Activated CD4-positive, alpha-beta memory T cell treated with anti-CD3 and anti-CD28 coated beads for 36 hours (primary cell): ENCODE measurements at regions not wholly inside any gene's neighbourhood (a gene's known extent, or its start where the extent isn't known, plus 50 kb on each side); places are given as distances from the start of the nearest gene placed in this dataset.

Experiments
- CTCF ChIA-PET: fragments of 350-600 bp; sonication (Branson Sonifier 250); formaldehyde crosslinking; loops from one replicate; lab custom pipeline; 2021; ENCODE audit warnings: antibody characterized with exemption, inconsistent platforms; lab: Charles Lee
- POLR2A ChIA-PET: fragments of 350-600 bp; sonication (Branson Sonifier 250); formaldehyde crosslinking; loops from one replicate; lab custom pipeline; 2021; ENCODE audit warnings: antibody characterized with exemption; lab: Charles Lee
- DNase-seq: peaks from one replicate; pipeline ENCODE4 v3.0.0-alpha.2; 2020
- H3K27ac Mint-ChIP-seq: one replicate; pipeline ENCODE4 v1.8.0; 2021; ENCODE audit warnings: mixed read lengths
- H3K27me3 Mint-ChIP-seq: one replicate; pipeline ENCODE4 v1.8.0; 2021; ENCODE audit warnings: mixed read lengths
- H3K36me3 Mint-ChIP-seq: one replicate; pipeline ENCODE4 v1.8.0; 2021; ENCODE audit warnings: mixed read lengths
- H3K4me1 Mint-ChIP-seq: one replicate; pipeline ENCODE4 v1.8.0; 2021; ENCODE audit warnings: low read depth, mixed read lengths
- H3K4me3 Mint-ChIP-seq: one replicate; pipeline ENCODE4 v1.8.0; 2021; ENCODE audit warnings: mild to moderate bottlenecking, mixed read lengths
- H3K9me3 Mint-ChIP-seq: one replicate; pipeline ENCODE4 v1.8.0; 2021; ENCODE audit warnings: mixed read lengths
- intact Hi-C: fragments of 100-400 bp; cut with micrococcal nuclease; formaldehyde crosslinking; loops from one replicate; pipeline ENCODE4 v1.15.1; 2023

GRCh38 chr1:221488550-221488949 lies 253.3 kb downstream of the DUSP10 start:
- Mint-ChIP-seq H3K4me1 (no peaks in the 10 kb centered on the region), H3K4me3 (no peak overlapping the region), H3K9me3 (no peaks in the 10 kb centered on the region), H3K27me3 (no peaks in the 10 kb centered on the region), H3K27ac (no peak overlapping the region), H3K36me3 (no peaks in the 10 kb centered on the region)
- POLR2A ChIA-PET: no interaction called here
- intact Hi-C loops: no loop called here
- no peak for DNase-seq
- CTCF ChIA-PET: no interaction called here

DNA sequence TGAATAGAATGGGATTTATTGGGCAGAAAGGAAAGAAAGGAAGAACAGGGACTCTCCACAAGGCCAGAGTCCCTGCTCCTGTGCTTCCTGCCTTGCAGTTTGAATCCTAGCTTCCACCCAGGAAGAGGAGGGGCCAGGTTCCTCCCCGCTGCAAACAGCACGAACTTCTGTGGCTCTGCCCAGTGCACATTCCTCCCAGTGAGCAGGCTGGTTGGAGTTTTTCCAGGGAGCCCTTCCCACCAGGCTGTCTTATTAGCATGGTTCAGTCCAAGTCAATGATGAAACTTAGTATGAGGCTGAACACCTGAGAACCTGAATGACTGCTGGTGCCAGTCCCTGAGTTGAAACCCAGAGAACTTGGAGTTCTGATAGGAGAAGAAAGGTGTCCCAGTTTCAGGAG lies 247.2 kb downstream of the DUSP10 start:
- no peaks in the 10 kb centered on the region for H3K4me1 Mint-ChIP-seq
- no peak overlapping the region for H3K4me3 Mint-ChIP-seq
- intact Hi-C loops: no loop called here
- DNase-seq: no peak
- H3K27ac Mint-ChIP-seq: no peak overlapping the region
- H3K36me3 Mint-ChIP-seq: no peaks in the 10 kb centered on the region
- POLR2A ChIA-PET: no interaction called here
- no peaks in the 10 kb centered on the region for H3K27me3 Mint-ChIP-seq
- CTCF ChIA-PET: no interaction called here
- no peaks in the 10 kb centered on the region for H3K9me3 Mint-ChIP-seq

DNA sequence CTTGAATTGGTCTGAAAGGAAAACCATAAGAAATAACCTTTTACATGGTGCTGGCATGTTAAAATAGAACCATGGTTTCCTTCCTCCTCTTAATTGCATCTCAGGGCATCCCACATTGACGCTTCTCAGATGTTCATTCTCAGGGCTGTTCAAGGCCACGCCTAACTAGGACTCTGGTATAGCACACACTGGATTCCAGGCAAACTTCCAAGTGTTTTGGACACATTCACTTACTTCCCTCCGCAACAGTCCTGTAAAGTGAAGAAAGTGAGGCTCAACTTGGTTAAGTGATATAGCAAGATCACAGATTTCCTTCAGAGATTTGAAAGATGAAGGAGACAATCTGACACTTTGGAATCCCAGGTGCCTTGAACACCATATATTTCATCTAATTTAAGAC lies 244.8 kb downstream of the DUSP10 start:
- H3K9me3 Mint-ChIP-seq: no peaks in the 10 kb centered on the region
- DNase-seq: no peak
- H3K27ac Mint-ChIP-seq: no peak overlapping the region
- no peak overlapping the region for H3K4me3 Mint-ChIP-seq
- no peaks in the 10 kb centered on the region for H3K27me3 Mint-ChIP-seq
- POLR2A ChIA-PET: no interaction called here
- no peaks in the 10 kb centered on the region for H3K36me3 Mint-ChIP-seq
- no peaks in the 10 kb centered on the region for H3K4me1 Mint-ChIP-seq
- intact Hi-C loops: no loop called here
- CTCF ChIA-PET: no interaction called here

DNA sequence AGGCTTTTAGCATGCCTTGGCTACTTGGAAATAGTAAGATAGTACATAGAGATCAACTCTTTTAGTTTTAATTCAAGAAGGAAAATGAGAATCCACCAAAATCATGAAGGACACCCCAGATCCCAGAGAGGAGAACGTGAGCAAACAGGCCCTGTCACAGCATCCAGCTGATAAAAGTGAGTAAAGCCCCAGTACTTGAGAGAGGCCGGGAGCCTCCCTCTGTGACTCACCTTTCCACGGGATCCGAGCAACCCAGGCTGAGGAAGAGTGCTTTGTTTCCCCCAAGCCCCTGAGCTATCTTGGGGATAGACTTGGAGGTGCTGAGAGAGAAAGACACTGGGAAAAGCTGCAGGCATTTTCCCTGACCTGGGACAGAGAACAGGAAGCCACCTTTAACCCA lies 238.6 kb downstream of the DUSP10 start:
- H3K4me1 Mint-ChIP-seq: no peaks in the 10 kb centered on the region
- peaks cover 13% of the 10 kb centered on the region for H3K36me3 Mint-ChIP-seq
- ChIA-PET POLR2A (no interaction called here), CTCF (no interaction called here)
- DNase-seq: no peak
- peaks cover 8% of the 10 kb centered on the region for H3K27me3 Mint-ChIP-seq
- peaks cover 27% of the 10 kb centered on the region for H3K9me3 Mint-ChIP-seq
- intact Hi-C loops: no loop called here
- no peak overlapping the region for H3K27ac Mint-ChIP-seq
- no peak overlapping the region for H3K4me3 Mint-ChIP-seq

GRCh38 chr1:221509575-221510355 lies 232.1 kb downstream of the DUSP10 start:
- CTCF ChIA-PET: no interaction called here
- peaks cover 10% of the 10 kb centered on the region for H3K27me3 Mint-ChIP-seq
- POLR2A ChIA-PET: interaction anchor here (0.6 kb wide), 1 partner anchor 240 kb away, joined by 5 read pairs; no protein-coding TSS in a partner anchor
- no peaks in the 10 kb centered on the region for H3K4me1 Mint-ChIP-seq
- H3K36me3 Mint-ChIP-seq: peaks cover 13% of the 10 kb centered on the region
- no peak overlapping the region for H3K4me3 Mint-ChIP-seq
- peaks cover 21% of the 10 kb centered on the region for H3K9me3 Mint-ChIP-seq
- intact Hi-C loops: no loop called here
- H3K27ac Mint-ChIP-seq: no peak overlapping the region
- no peak for DNase-seq

DNA sequence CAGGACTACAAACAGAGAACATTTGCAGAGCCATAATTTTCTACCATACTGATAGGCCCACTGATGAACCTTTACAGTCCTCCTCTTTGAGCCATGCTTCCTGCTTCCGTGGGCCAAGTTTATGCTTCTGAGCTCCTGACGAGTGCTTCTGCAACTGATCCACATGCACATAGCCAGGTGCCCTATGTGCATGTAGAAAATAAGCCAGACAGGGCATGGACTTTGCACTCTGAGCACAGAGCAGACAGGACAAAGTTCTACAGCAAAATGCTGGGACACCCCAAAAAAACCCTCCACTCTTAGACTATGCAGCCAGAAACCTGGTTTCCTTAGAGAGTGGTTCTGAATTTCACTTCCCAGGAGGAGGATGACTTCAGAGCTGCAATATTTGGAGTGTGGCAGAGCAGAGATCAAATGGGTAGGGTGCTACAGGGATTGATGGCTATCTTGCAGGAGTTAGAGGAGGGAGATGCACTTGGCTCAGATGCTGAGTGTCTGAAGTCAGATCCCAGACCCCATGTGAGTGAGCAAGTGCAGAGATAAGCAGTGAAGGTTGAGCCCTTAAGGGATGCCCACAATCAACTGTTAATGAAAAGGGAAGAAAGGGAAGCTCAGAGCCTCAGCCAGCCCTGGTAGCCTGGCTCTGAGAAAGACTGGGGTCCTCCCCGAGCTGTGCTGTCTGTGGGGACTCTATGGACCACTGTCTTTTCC lies 230.9 kb downstream of the DUSP10 start:
- ChIA-PET POLR2A (interaction anchor here (0.6 kb wide), 1 partner anchor 239 kb away, joined by 5 read pairs; no protein-coding TSS in a partner anchor), CTCF (no interaction called here)
- DNase-seq: no peak
- intact Hi-C loops: no loop called here
- Mint-ChIP-seq H3K36me3 (peaks cover 6% of the 10 kb centered on the region), H3K9me3 (peaks cover 10% of the 10 kb centered on the region), H3K4me1 (no peaks in the 10 kb centered on the region), H3K4me3 (no peak overlapping the region), H3K27ac (no peak overlapping the region), H3K27me3 (peaks cover 5% of the 10 kb centered on the region)

DNA sequence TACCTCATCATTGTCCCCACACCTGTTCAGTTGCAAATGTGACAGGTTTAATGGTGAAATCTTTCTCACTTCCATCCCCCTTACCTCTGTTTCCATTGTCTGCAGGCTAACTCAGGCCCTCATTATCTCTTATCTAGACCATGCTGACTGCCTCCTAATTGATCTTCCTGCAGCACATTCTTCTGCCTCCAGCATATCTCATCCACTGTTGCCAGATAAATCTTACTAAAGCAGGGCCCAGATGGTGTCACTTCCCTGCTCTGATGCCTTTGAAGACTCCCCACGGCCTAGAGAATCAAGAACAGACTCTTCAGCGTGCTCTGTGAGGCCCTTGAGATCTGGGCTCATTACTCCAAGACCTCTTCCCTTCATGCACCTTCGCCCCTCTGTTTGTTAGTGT lies 230.1 kb downstream of the DUSP10 start:
- peaks cover 5% of the 10 kb centered on the region for H3K27me3 Mint-ChIP-seq
- DNase-seq: no peak
- H3K36me3 Mint-ChIP-seq: no peaks in the 10 kb centered on the region
- H3K9me3 Mint-ChIP-seq: peaks cover 2% of the 10 kb centered on the region
- POLR2A ChIA-PET: no interaction called here
- CTCF ChIA-PET: no interaction called here
- no peak overlapping the region for H3K4me3 Mint-ChIP-seq
- H3K27ac Mint-ChIP-seq: no peak overlapping the region
- intact Hi-C loops: no loop called here
- no peaks in the 10 kb centered on the region for H3K4me1 Mint-ChIP-seq

GRCh38 chr1:221514806-221515205 lies 227.1 kb downstream of the DUSP10 start:
- Mint-ChIP-seq H3K4me1 (no peaks in the 10 kb centered on the region), H3K36me3 (no peaks in the 10 kb centered on the region), H3K27ac (no peak overlapping the region), H3K4me3 (no peak overlapping the region), H3K9me3 (no peaks in the 10 kb centered on the region), H3K27me3 (peaks cover 3% of the 10 kb centered on the region)
- no peak for DNase-seq
- ChIA-PET CTCF (no interaction called here), POLR2A (no interaction called here)
- intact Hi-C loops: no loop called here

GRCh38 chr1:221515496-221515895 lies 226.4 kb downstream of the DUSP10 start:
- Mint-ChIP-seq H3K27ac (no peak overlapping the region), H3K27me3 (peaks cover 3% of the 10 kb centered on the region), H3K4me3 (no peak overlapping the region), H3K4me1 (no peaks in the 10 kb centered on the region), H3K36me3 (no peaks in the 10 kb centered on the region), H3K9me3 (no peaks in the 10 kb centered on the region)
- ChIA-PET CTCF (no interaction called here), POLR2A (no interaction called here)
- intact Hi-C loops: no loop called here
- no peak for DNase-seq

DNA sequence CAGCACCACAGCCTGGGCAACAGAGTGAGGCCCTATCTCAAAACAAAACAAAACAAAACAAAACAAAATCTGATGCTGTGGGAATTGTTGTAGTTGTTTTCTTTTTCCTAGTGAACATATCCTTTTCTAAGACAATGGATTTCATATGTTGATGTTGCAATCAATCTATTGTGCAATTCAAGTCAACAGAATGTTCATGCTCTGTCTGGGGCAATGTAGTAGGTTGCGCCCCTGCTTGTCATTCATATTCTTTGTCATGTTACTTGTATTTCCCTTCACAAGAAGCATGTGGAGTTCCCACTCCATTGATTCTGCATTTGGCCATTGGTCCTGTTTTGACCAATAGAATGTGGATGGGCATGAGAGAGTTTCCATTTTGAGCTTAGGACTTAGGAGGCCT lies 223.9 kb downstream of the DUSP10 start:
- POLR2A ChIA-PET: no interaction called here
- DNase-seq: no peak
- no peaks in the 10 kb centered on the region for H3K36me3 Mint-ChIP-seq
- peaks cover 3% of the 10 kb centered on the region for H3K27me3 Mint-ChIP-seq
- CTCF ChIA-PET: no interaction called here
- no peak overlapping the region for H3K27ac Mint-ChIP-seq
- no peaks in the 10 kb centered on the region for H3K4me1 Mint-ChIP-seq
- intact Hi-C loops: no loop called here
- H3K4me3 Mint-ChIP-seq: no peak overlapping the region
- H3K9me3 Mint-ChIP-seq: no peaks in the 10 kb centered on the region

DNA sequence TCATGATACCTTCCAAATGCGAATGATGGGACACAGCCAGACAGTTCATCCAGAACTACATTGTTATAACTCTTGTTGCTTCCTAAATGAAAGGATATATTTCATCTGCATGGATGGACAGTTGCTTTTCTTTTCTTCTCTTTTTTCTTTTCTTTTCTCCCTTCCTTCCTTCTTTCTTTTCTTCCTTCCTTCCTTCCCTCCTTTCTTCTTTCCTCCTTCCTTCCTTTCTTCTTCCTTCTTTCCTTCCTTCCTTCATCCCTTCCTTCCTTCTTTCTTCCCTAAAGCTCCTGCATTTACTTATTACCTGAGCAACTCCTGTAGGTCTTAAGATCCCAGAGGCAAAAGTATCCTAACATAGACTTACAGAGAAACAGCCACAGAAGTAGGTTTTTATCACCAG lies 221.6 kb downstream of the DUSP10 start:
- no peak for DNase-seq
- CTCF ChIA-PET: no interaction called here
- no peaks in the 10 kb centered on the region for H3K9me3 Mint-ChIP-seq
- H3K4me1 Mint-ChIP-seq: no peaks in the 10 kb centered on the region
- no peaks in the 10 kb centered on the region for H3K36me3 Mint-ChIP-seq
- no peak overlapping the region for H3K4me3 Mint-ChIP-seq
- H3K27ac Mint-ChIP-seq: no peak overlapping the region
- intact Hi-C loops: no loop called here
- POLR2A ChIA-PET: no interaction called here
- H3K27me3 Mint-ChIP-seq: peaks cover 3% of the 10 kb centered on the region

DNA sequence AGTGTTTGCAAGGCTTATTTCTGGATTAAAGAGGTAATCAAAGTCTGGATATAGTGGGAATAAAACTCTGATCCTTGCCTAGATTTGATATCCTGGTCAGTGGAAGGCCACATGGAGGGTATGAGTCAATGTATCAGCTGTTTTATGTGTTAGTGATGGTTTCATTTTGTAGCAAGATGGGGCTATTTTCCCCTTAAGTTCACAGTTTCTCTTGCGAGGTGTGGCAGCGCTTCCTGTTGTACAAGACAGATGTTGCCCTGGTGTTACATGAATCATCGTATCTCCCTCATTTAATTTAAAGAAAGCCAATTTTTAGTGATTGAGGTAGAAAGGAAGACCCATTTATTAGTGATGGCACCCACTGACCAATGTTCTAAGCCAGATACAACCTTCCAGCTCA lies 220.2 kb downstream of the DUSP10 start:
- intact Hi-C loops: no loop called here
- Mint-ChIP-seq H3K27ac (no peak overlapping the region), H3K4me3 (no peak overlapping the region), H3K27me3 (peaks cover 3% of the 10 kb centered on the region), H3K36me3 (no peaks in the 10 kb centered on the region), H3K4me1 (no peaks in the 10 kb centered on the region), H3K9me3 (no peaks in the 10 kb centered on the region)
- DNase-seq: no peak
- POLR2A ChIA-PET: no interaction called here
- CTCF ChIA-PET: interaction anchor here (1.0 kb wide), 1 partner anchor 44 kb away, joined by 3 read pairs; no protein-coding TSS in a partner anchor
